Neural crest cell (in vitro differentiated cells): ENCODE measurements at regions not wholly inside any gene's neighbourhood (a gene's known extent, or its start where the extent isn't known, plus 50 kb on each side); places are given as distances from the start of the nearest gene placed in this dataset.

Source experiments
- DNase-seq: peaks from one replicate; pipeline ENCODE4 v3.0.0; 2021; ENCODE audit warnings: low read depth, mixed read lengths, low spot score
- H3K27ac Mint-ChIP-seq: one replicate; pipeline ENCODE4 v1.8.0; 2021; ENCODE audit warnings: mild to moderate bottlenecking, mixed read lengths; ENCODE audit not compliant: unreplicated experiment
- H3K27me3 Mint-ChIP-seq: 2 replicates; pipeline ENCODE4 v1.8.0; 2021; ENCODE audit warnings: low read depth, mild to moderate bottlenecking, mixed read lengths
- H3K36me3 Mint-ChIP-seq: 2 replicates; pipeline ENCODE4 v1.8.0; 2021; ENCODE audit warnings: low read depth, mild to moderate bottlenecking, mixed read lengths
- H3K4me1 Mint-ChIP-seq: 2 replicates; pipeline ENCODE4 v1.8.0; 2021; ENCODE audit warnings: mixed read lengths
- H3K4me3 Mint-ChIP-seq: one replicate; pipeline ENCODE4 v1.8.0; 2021; ENCODE audit warnings: mild to moderate bottlenecking, mixed read lengths
- H3K9me3 Mint-ChIP-seq: 2 replicates; pipeline ENCODE4 v1.8.0; 2021; ENCODE audit warnings: mixed read lengths
- CTCF ChIP-seq: fragments of 200-600 bp; sonication (generic); conservative IDR thresholded peaks from 2 replicates; pipeline ENCODE4 v1.5.0; 2021; ENCODE audit warnings: antibody characterized with exemption, mild to moderate bottlenecking

DNA sequence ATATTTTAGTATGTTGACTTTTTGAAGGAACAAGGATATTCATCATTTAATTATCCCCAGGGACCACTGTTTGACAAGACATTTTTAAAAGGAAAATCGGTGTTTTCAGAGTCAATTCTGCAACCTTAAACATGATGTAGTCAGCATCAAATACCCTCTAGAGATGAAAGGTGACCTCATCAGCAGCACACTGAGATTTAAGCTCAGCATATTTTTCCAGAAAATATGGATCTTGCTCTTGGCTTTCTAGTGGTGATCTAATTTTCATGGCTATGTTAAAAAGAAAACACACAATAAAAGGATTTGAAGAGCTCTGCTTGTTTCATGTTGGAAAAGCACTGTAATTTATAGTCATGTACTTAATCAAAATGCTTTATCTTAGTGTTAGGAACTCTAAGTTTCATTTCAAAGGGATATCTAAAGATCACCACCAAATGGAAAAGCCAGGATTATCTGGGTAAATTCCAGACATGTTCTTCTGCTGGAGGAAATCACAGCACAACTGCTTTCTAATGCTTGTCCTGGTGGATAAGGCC lies 487.2 kb downstream of the ENC1 start:
- Mint-ChIP-seq H3K27me3 (peaks cover 2% of the 10 kb centered on the region), H3K9me3 (no peaks in the 10 kb centered on the region), H3K27ac (no peak overlapping the region), H3K4me1 (no peaks in the 10 kb centered on the region), H3K4me3 (no peak overlapping the region), H3K36me3 (no peaks in the 10 kb centered on the region)
- TF ChIP-seq CTCF, result no peak
- no peak for DNase-seq

DNA sequence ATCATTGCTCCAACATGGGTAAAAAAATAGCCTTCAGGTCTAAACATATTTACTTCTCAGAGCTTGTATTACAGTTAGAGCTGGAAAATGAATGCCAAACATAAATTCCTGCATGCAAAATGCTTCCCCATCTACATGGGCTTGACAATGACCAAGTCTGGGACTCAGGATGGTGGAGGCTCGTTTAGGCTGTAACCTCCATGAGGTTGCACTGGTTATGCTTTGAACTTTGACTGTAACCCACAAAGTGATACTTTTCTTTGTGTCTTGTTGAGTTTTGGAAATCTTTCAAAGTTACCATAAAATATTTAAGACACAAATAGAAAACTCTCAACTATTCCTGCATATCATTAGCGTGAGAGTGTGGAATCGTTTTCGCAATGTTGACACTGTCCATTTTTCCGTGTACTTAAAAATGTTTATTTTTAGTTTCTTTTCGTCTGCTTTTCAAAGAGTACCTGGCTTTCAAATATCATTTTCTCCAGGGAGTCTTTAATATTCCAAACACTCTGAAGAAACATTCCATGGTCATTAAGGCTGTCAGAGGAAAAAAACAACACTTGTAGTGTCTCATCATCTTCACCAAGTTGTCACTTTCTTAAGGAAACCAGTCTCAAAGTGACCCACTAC lies 487.8 kb downstream of the ENC1 start:
- no peaks in the 10 kb centered on the region for H3K9me3 Mint-ChIP-seq
- DNase-seq, result no peak
- no peak for TF ChIP-seq CTCF
- no peaks in the 10 kb centered on the region for H3K4me1 Mint-ChIP-seq
- H3K4me3 Mint-ChIP-seq, result no peak overlapping the region
- peaks cover 2% of the 10 kb centered on the region for H3K27me3 Mint-ChIP-seq
- no peaks in the 10 kb centered on the region for H3K36me3 Mint-ChIP-seq
- H3K27ac Mint-ChIP-seq, result no peak overlapping the region

- Mint-ChIP-seq H3K4me1 (no peaks in the 10 kb centered on the region), H3K4me3 (no peak overlapping the region), H3K9me3 (no peaks in the 10 kb centered on the region), H3K27ac (no peak overlapping the region), H3K27me3 (peaks cover 2% of the 10 kb centered on the region), H3K36me3 (no peaks in the 10 kb centered on the region)
- TF ChIP-seq CTCF, result no peak
- no peak for DNase-seq
Measured at GRCh38 chr5:74152136-74152535, 488.4 kb downstream of the ENC1 start.

GRCh38 chr5:74149395-74149794 lies 491.1 kb downstream of the ENC1 start:
- Mint-ChIP-seq H3K36me3 (no peaks in the 10 kb centered on the region), H3K27me3 (peaks cover 2% of the 10 kb centered on the region), H3K9me3 (no peaks in the 10 kb centered on the region), H3K27ac (no peak overlapping the region), H3K4me1 (peaks cover 3% of the 10 kb centered on the region), H3K4me3 (no peak overlapping the region)
- TF ChIP-seq CTCF, result no peak
- no peak for DNase-seq

GRCh38 chr5:74148321-74148720 lies 492.2 kb downstream of the ENC1 start:
- TF ChIP-seq CTCF, result no peak
- DNase-seq, result no peak
- Mint-ChIP-seq H3K27me3 (peaks cover 2% of the 10 kb centered on the region), H3K36me3 (no peaks in the 10 kb centered on the region), H3K9me3 (peaks cover under 1% of the 10 kb centered on the region), H3K4me1 (peaks cover 14% of the 10 kb centered on the region), H3K4me3 (no peak overlapping the region), H3K27ac (no peak overlapping the region)
